ENCODE measurements at regions not wholly inside any gene's neighbourhood (a gene's known extent, or its start where the extent isn't known, plus 50 kb on each side); places are given as distances from the start of the nearest gene placed in this dataset.

DNA sequence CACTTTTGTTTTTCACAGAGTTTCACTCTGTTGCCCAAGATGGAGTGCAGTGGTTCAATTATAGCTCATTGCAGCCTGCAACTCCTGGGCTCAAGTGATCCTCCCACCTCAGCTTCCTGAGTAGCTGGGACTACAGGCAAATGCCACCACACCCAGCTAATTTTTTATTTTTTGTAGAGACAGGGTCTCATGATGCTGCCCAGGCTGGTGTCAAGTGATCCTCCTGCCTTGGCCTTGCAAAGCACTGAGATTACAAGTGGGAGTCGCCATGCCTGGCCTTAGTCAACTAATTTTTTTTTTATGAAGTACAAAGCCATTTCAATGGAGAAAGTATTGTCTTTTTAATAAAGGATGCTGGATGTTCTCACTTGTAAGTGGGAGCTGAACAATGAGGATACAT lies 51.3 kb upstream of the UXT start:
- TF ChIP-seq, protein P1, sequence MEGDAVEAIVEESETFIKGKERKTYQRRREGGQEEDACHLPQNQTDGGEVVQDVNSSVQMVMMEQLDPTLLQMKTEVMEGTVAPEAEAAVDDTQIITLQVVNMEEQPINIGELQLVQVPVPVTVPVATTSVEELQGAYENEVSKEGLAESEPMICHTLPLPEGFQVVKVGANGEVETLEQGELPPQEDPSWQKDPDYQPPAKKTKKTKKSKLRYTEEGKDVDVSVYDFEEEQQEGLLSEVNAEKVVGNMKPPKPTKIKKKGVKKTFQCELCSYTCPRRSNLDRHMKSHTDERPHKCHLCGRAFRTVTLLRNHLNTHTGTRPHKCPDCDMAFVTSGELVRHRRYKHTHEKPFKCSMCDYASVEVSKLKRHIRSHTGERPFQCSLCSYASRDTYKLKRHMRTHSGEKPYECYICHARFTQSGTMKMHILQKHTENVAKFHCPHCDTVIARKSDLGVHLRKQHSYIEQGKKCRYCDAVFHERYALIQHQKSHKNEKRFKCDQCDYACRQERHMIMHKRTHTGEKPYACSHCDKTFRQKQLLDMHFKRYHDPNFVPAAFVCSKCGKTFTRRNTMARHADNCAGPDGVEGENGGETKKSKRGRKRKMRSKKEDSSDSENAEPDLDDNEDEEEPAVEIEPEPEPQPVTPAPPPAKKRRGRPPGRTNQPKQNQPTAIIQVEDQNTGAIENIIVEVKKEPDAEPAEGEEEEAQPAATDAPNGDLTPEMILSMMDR (IDR thresholded peaks at IDR 0.05): no peak
- no peak for TF ChIP-seq EZH2 (IDR thresholded peaks at IDR 0.05; ENCODE audit: borderline replicate concordance, insufficient read depth, low read depth, low read length, poor library complexity, severe bottlenecking)
